Hematopoietic multipotent progenitor cell treated with erythropoietin and hydrocortisone succinate and interleukin-3 and kit ligand, for 6 days (in vitro differentiated cells): ENCODE measurements at regions not wholly inside any gene's neighbourhood (a gene's known extent, or its start where the extent isn't known, plus 50 kb on each side); places are given as distances from the start of the nearest gene placed in this dataset.
A peak's percentile ranks its signal among the peaks of the same experiment; 100 is the strongest.

ENCODE experiments used
- DNase-seq: peaks from one replicate; pipeline ENCODE4 v3.0.0-alpha.2; 2015

GRCh38 chr3:43956945-43957344 lies 266.2 kb downstream of the ABHD5 start:
- DNase-seq: no peak

- no peak for DNase-seq
These were observed 266.8 kb downstream of the ABHD5 start for GRCh38 chr3:43957553-43957952.

GRCh38 chr3:43958005-43958770 lies 267.4 kb downstream of the ABHD5 start:
- no peak for DNase-seq

GRCh38 chr3:43958973-43959372 lies 268.2 kb downstream of the ABHD5 start:
- no peak for DNase-seq

DNA sequence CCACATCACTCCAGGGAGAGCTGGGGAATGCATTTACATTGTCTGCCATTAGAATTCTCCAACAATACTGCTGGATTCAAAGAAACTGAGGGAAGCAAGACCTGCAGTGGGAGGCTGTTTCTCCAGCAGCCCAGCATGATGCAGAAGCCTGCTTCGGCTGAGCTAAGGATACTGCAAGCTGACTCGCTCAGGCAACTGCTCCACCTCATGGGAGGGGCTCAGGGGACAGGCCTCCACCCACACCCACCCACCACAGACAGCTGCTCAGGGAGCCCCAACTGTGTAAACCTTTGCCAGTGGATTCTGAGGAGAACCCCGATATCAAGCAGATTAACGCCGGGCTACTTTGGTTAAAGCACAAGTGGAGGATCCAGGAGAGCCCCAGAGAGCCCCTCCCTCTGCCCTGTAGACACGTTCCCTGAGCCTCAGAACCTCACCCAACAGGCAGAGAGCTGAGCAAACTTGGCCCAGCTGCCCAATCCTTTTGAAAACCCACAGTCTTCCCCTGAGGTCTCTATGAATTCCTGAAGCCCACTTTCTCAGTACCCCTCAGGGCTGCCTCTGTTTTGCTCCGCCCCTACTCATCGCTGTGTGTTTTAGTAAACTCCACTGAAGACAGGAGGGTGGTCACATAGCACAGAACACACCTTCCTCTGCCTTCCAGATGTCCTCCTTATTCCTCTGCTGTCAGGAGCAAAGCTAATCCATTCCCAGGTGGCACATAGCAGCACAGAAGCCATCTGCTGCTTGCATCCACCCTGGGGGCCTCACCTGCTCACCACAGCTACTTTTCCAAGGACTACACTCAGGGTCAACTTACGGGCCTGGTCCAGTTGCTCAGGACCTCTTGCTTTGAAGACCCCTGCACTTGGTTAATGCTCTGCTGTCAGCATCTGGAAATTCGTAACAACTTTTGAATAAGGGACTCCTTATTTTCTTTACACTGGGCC lies 269.0 kb downstream of the ABHD5 start:
- DNase-seq: no peak

DNA sequence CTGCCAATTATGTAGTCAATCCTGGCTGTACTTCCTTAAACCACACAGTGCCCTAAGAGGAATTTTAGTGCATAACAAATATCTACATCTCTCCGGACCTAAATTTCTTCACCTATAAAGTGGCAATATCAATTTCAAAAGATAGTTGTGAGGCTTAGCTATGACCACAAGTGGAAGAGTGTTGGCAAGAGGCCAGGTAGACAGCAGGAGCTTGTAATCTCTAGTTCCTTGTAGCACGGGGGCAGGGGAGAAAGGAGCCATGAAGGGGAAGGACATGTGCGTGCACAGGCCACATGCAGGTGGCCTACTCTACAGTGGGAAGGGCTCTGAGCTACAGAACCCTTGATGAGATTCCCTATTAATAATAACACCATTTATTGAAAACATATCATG lies 269.7 kb downstream of the ABHD5 start:
- DNase-seq: peak; percentile 73

- no peak for DNase-seq
These were observed 271.3 kb downstream of the ABHD5 start for GRCh38 chr3:43962043-43962442.

- no peak for DNase-seq
These were observed 272.5 kb downstream of the ABHD5 start for GRCh38 chr3:43963208-43963607.

- DNase-seq: no peak
These were observed 273.9 kb downstream of the ABHD5 start for GRCh38 chr3:43964640-43965039.

DNA sequence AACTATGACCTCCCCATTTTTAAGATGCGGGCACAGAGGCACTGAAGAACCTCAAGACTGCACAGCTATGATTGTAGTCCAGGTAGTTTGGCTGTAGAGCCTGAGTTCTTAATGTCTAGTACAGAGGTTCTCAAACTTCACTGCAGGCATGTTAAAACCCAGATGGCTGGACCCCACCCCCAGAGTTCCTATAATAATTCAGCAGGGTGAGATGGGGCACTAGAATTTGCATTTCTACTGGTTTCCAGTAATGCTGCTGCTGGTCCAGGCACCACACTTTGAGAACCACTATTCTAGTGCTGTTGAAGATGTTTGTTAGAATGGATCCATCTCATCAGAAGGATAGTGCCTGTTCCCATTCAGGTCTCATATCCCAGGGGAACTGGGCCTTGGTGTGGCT lies 274.9 kb downstream of the ABHD5 start:
- no peak for DNase-seq

DNA sequence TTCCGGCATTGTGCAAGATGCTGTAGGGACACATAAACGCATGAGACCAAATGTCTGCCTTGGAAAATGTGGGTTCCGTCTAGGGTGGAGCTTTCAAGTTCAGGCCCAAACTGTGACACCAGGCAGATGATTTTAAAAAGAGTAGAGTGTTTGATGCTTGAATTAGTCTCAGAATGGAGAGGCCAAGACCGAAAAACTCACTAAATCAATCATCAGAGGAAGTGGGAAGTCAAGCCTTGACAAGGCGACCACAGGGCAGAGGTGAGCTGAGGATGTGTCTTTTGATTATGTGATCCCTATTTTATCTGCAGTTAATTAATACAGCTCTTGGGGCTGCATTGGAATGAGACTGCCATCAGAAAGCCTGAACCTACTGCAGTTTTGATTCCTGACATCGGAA lies 275.4 kb downstream of the ABHD5 start:
- no peak for DNase-seq

GRCh38 chr3:43966530-43966929 lies 275.2 kb upstream of the TOPAZ1 start:
- DNase-seq: no peak

DNA sequence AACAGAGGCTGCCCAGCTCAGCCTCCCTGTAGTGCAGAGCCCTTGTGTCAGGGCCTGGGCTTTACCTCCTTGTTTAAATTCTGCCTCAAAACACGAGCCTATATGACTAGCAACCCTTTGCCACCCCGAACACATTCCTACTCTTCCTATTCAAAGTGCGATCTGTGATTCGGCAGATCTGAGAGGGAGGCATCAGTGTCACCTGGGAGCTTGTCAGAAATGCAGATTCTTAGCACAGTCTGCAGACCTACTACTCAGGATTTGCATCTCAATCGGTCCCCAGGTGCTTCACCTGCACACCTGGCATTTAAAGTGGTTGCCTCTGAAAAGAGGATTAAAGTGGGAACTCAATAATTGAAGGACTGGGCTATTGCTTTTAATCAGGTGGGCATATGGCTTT lies 273.2 kb upstream of the TOPAZ1 start:
- DNase-seq: no peak

- DNase-seq: no peak
These were observed 271.7 kb upstream of the TOPAZ1 start for GRCh38 chr3:43969944-43970343.

DNA sequence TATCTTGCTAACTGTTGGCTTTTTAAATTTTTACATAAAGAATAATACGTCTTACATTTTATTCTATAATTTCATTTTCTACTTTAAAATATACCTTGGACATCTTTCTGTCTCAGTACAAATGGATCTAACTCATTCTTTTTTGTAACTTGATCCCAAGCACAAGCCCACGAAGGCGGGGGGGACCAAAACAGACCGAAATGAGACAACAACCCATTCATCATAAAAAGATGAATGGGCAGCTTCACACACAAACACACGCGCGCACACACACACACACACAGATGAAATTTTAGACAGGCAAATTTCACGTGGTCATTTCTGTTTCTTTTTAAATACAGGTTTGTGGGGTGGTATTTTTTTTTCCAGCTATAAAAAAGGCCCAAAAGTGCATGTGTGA lies 271.3 kb upstream of the TOPAZ1 start:
- DNase-seq: no peak

GRCh38 chr3:43970920-43971319 lies 270.8 kb upstream of the TOPAZ1 start:
- no peak for DNase-seq

GRCh38 chr3:43971486-43971885 lies 270.2 kb upstream of the TOPAZ1 start:
- DNase-seq: no peak

- DNase-seq: no peak
These were observed 263.0 kb upstream of the TOPAZ1 start for GRCh38 chr3:43978708-43979107.

- no peak for DNase-seq
These were observed 262.0 kb upstream of the TOPAZ1 start for GRCh38 chr3:43979645-43980044.

DNA sequence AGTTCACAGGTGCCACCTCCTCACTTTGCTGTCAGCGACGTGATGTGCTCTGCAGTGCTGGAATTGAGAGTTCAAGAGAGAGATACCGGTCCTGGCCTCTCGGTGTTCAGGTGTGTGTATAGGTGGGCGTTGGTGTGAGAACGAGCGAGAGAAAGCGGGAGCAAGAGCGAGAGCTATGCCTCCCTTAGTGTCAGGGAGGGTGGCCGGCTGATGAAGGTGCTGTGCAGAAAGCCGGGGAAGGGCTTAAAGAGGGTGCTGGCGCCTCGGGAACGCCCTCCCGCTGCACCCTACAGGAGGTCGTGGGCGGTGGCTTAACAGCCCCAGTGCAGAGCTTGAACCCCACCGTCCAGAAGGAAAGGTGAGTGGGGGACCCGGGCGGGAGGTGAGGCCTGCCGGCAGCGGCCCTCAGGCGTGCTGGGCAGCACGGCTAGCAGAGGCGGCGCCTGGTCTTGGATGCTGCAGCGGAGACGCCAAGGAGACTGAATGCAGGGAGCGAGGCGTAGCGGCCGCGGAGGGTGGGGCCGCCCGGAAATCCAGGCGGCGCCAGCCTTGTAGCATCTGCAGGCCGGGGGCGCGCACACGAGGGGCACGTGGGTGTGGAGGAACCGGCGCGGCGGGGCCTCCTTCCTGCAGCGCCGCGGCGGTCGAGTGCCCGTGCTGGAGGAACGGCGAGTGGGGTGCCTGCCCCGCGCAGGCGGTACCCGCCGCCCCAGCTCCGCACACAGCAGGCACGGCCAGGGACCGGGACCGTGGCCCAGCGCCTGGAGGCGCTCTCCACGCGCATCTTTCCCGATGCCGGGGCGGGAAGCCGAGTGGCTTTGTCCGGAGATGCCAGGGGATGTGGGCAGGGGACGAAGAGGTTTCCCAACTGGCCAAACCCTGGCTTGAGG lies 246.8 kb upstream of the TOPAZ1 start:
- DNase-seq: peak; percentile 19

DNA sequence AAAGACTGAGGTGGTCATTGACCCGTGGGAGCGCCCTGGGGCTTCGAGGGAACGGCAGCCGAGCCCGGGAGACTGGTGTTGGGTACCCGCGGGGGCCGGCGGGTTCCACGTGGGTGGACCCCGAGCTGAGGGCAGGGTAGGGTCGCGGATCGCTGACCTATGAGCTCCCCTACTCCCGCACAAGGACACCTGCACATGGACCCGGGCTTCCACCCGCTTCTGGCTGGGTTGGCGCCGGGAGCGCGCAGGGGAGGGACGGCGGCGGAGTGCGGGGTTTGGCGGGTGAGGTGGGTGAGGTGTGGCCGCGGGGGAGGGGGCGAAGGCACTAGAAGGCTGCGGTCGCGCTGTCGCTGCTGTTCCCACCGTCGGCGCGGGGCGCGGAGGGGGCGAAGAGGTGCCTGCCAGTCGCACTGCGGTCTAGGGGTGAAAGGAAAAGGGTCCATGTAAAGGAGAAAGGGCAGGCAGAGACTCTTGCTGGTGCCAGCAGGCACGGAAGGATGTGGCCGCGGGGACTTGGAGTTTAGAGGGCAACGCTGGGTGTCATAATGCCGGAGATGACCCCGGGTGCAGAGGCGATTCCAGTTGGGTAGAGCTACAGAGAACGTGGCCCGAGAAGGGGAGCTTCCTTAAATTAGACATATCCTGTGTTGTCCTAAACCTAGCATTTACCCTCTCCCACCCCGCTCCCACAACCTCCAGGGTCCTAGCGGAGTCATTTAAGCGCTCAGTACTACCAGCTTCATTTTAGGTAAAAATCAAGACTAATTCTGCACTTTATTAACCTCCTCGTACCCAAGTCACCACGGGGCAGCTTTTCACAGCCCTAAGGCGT lies 245.9 kb upstream of the TOPAZ1 start:
- peak; percentile 21 for DNase-seq
